Endothelial cell of umbilical vein (primary cell): ENCODE measurements at regions not wholly inside any gene's neighbourhood (a gene's known extent, or its start where the extent isn't known, plus 50 kb on each side); places are given as distances from the start of the nearest gene placed in this dataset.

Experiments
- CTCF ChIP-seq, 2 donors: IDR thresholded peaks; 1 replicate in 1 of 2; 2 replicates in 1 of 2; pipeline ENCODE4 v1.5.1; 2011; ENCODE audit warnings: low read length in 2 of 2, mild to moderate bottlenecking in 2 of 2, moderate library complexity in 2 of 2, control low read depth in 1 of 2, inconsistent platforms in 1 of 2, low read depth in 1 of 2; ENCODE audit not compliant: insufficient read depth in 1 of 2; ENCODE audit errors: extremely low read depth in 1 of 2
- EZH2 ChIP-seq: IDR thresholded peaks from 2 replicates; pipeline ENCODE4 v1.6.1; 2012; ENCODE audit warnings: borderline replicate concordance, low read depth, mild to moderate bottlenecking, moderate library complexity, low read length, inconsistent platforms; ENCODE audit not compliant: severe bottlenecking
- JUN ChIP-seq: IDR thresholded peaks from 2 replicates; pipeline ENCODE4 v1.6.1; 2011; ENCODE audit warnings: borderline replicate concordance, low read depth; ENCODE audit not compliant: insufficient read length, insufficient read depth
- MAX ChIP-seq: IDR thresholded peaks from 2 replicates; pipeline ENCODE4 v1.6.1; 2011; ENCODE audit not compliant: insufficient read depth, insufficient read length
- POLR2A ChIP-seq: IDR thresholded peaks from 2 replicates; pipeline ENCODE4 v1.6.1; 2012; ENCODE audit warnings: low read depth, mild to moderate bottlenecking, control low read depth, low read length
- POLR2AphosphoS5 ChIP-seq: IDR thresholded peaks from 2 replicates; pipeline ENCODE4 v1.6.1; 2012; ENCODE audit warnings: low read depth, mild to moderate bottlenecking, control low read depth, low read length, moderate library complexity; ENCODE audit not compliant: insufficient read depth

GRCh38 chr4:167379076-167379835 lies 145.0 kb upstream of the SPOCK3 start:
- TF ChIP-seq EZH2 (no peak), MAX (no peak), CTCF (IDR thresholded peaks at IDR 0.05; ENCODE audit: extremely low read depth in 1 of 2, insufficient read depth in 1 of 2, low read depth in 1 of 2, low read length in 2 of 2) (no peak), POLR2AphosphoS5 (no peak), POLR2A (no peak), JUN (no peak)
